ENCODE measurements at regions not wholly inside any gene's neighbourhood (a gene's known extent, or its start where the extent isn't known, plus 50 kb on each side); places are given as distances from the start of the nearest gene placed in this dataset.

DNA sequence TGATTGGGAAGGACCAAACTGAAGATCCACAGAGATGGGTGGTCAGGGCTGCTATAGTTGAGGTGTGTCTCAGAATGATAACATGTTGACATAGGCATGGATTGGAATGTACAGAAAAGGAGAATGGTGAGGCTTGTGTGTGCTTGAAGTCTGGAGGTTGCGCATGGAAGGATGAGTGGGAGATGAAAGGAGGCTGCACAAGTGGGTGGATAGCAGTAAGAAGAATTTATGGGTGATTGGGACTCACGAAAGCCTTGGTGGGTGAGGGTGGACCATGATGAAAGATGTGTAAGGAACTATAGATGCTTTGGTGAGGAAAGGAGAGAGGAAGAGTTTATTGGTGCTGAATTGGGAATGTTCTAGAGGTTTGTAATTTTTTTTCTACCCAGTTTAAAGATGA lies 1287.7 kb downstream of the UQCRFS1 start:
- Mint-ChIP-seq H3K36me3 (no peaks in the 10 kb centered on the region), H3K9me3 (peaks cover 0 to 2% (median 0%) of the 10 kb centered on the region in 5 donors), H3K27me3 (peaks cover 0 to 1% of the 10 kb centered on the region in 2 donors), H3K27ac (no peak overlapping the region), H3K4me1 (no peaks in the 10 kb centered on the region), H3K4me3 (no peak overlapping the region)
- Histone ChIP-seq H3K9me3 (ENCODE audit: low read length) (no peaks in the 10 kb centered on the region), H3K4me1 (ENCODE audit: insufficient read depth, low read length) (no peaks in the 10 kb centered on the region), H3K27me3 (ENCODE audit: insufficient read depth, low read length, poor library complexity, severe bottlenecking) (no peaks in the 10 kb centered on the region), H3K27ac (ENCODE audit: low read depth, low read length) (no peak overlapping the region), H3K36me3 (ENCODE audit: insufficient read depth, low read length) (no peaks in the 10 kb centered on the region), H3K4me3 (ENCODE audit: low read length) (no peak overlapping the region)
- POLR2A ChIA-PET = no interaction called here
- CTCF ChIA-PET = no interaction called here
- no peak for DNase-seq

GRCh38 chr19:27922970-27923369 lies 1290.0 kb downstream of the UQCRFS1 start:
- Histone ChIP-seq H3K4me3 (ENCODE audit: low read length) (no peak overlapping the region), H3K36me3 (ENCODE audit: insufficient read depth, low read length) (no peaks in the 10 kb centered on the region), H3K27me3 (ENCODE audit: insufficient read depth, low read length, poor library complexity, severe bottlenecking) (no peaks in the 10 kb centered on the region), H3K27ac (ENCODE audit: low read depth, low read length) (no peak overlapping the region), H3K9me3 (ENCODE audit: low read length) (no peaks in the 10 kb centered on the region), H3K4me1 (ENCODE audit: insufficient read depth, low read length) (no peaks in the 10 kb centered on the region)
- Mint-ChIP-seq H3K4me3 (no peak overlapping the region), H3K27ac (no peak overlapping the region), H3K36me3 (no peaks in the 10 kb centered on the region), H3K9me3 (peaks cover 0 to 2% (median 0%) of the 10 kb centered on the region in 5 donors), H3K27me3 (peaks cover 0 to 1% of the 10 kb centered on the region in 2 donors), H3K4me1 (no peaks in the 10 kb centered on the region)
- CTCF ChIA-PET = no interaction called here
- DNase-seq = no peak
- POLR2A ChIA-PET = no interaction called here

- Mint-ChIP-seq H3K27ac (no peak overlapping the region), H3K36me3 (no peaks in the 10 kb centered on the region), H3K4me3 (no peak overlapping the region), H3K9me3 (peaks cover 0 to 2% (median 0%) of the 10 kb centered on the region in 5 donors), H3K4me1 (no peaks in the 10 kb centered on the region), H3K27me3 (peaks cover 0 to 1% of the 10 kb centered on the region in 2 donors)
- DNase-seq = no peak
- no peak overlapping the region for H3K4me3 ChIP-seq (ENCODE audit: low read length)
- no peaks in the 10 kb centered on the region for H3K4me1 ChIP-seq (ENCODE audit: insufficient read depth, low read length)
- H3K36me3 ChIP-seq (ENCODE audit: insufficient read depth, low read length) = no peaks in the 10 kb centered on the region
- H3K9me3 ChIP-seq (ENCODE audit: low read length) = no peaks in the 10 kb centered on the region
- H3K27ac ChIP-seq (ENCODE audit: low read depth, low read length) = no peak overlapping the region
- H3K27me3 ChIP-seq (ENCODE audit: insufficient read depth, low read length, poor library complexity, severe bottlenecking) = no peaks in the 10 kb centered on the region
- POLR2A ChIA-PET = no interaction called here
- CTCF ChIA-PET = interaction anchor here (0.6 kb wide), 1 partner anchor 1897 kb away, joined by 3 read pairs; no protein-coding TSS in a partner anchor
Observed at GRCh38 chr19:27920774-27921173, 1292.2 kb downstream of the UQCRFS1 start.

DNA sequence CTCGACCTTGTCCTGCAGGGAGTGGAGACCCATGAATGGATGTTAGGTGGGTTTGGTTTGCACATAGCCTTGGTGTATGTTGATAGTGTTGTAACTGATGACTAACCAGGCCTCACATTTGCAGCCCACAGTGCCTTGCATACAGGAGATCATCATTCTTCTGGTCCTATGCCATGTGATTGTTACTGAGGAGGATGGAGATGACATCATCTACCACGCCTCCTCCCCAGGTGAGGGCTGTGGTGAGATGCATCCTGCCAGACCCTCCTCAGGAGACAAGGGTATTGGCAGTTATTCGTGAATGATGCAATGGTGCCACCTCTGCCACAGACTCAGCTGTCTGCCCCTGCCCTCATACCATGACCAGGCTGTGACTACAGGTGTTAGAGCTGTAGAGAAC lies 1294.1 kb downstream of the UQCRFS1 start:
- ChIA-PET POLR2A (no interaction called here), CTCF (no interaction called here)
- no peaks in the 10 kb centered on the region for H3K36me3 ChIP-seq (ENCODE audit: insufficient read depth, low read length)
- Mint-ChIP-seq H3K9me3 (no peaks in the 10 kb centered on the region), H3K4me3 (no peak overlapping the region), H3K4me1 (no peaks in the 10 kb centered on the region), H3K27me3 (no peaks in the 10 kb centered on the region), H3K27ac (no peak overlapping the region), H3K36me3 (no peaks in the 10 kb centered on the region)
- no peak overlapping the region for H3K4me3 ChIP-seq (ENCODE audit: low read length)
- H3K27ac ChIP-seq (ENCODE audit: low read depth, low read length) = no peak overlapping the region
- no peaks in the 10 kb centered on the region for H3K27me3 ChIP-seq (ENCODE audit: insufficient read depth, low read length, poor library complexity, severe bottlenecking)
- no peaks in the 10 kb centered on the region for H3K4me1 ChIP-seq (ENCODE audit: insufficient read depth, low read length)
- DNase-seq = no peak
- no peaks in the 10 kb centered on the region for H3K9me3 ChIP-seq (ENCODE audit: low read length)

GRCh38 chr19:27911122-27911898 lies 1301.6 kb downstream of the UQCRFS1 start:
- H3K27ac Mint-ChIP-seq = no peak overlapping the region
- CTCF ChIA-PET = no interaction called here
- H3K27me3 Mint-ChIP-seq = no peaks in the 10 kb centered on the region

GRCh38 chr19:27909861-27910260 lies 1303.1 kb downstream of the UQCRFS1 start:
- POLR2A ChIA-PET = no interaction called here
- Histone ChIP-seq H3K27me3 (ENCODE audit: insufficient read depth, low read length, poor library complexity, severe bottlenecking) (no peaks in the 10 kb centered on the region), H3K9me3 (ENCODE audit: low read length) (no peaks in the 10 kb centered on the region), H3K36me3 (ENCODE audit: insufficient read depth, low read length) (no peaks in the 10 kb centered on the region), H3K4me3 (ENCODE audit: low read length) (no peak overlapping the region), H3K4me1 (ENCODE audit: insufficient read depth, low read length) (no peaks in the 10 kb centered on the region), H3K27ac (ENCODE audit: low read depth, low read length) (no peak overlapping the region)
- CTCF ChIA-PET = no interaction called here
- Mint-ChIP-seq H3K27ac (no peak overlapping the region), H3K9me3 (peaks cover 0 to 7% (median 3%) of the 10 kb centered on the region in 5 donors), H3K4me3 (no peak overlapping the region), H3K4me1 (no peaks in the 10 kb centered on the region), H3K27me3 (no peaks in the 10 kb centered on the region), H3K36me3 (no peaks in the 10 kb centered on the region)
- no peak for DNase-seq

More at GRCh38 chr19:27911122-27911898, 1301.6 kb downstream of the UQCRFS1 start:
- H3K36me3 ChIP-seq (ENCODE audit: insufficient read depth, low read length) = no peaks in the 10 kb centered on the region
- Mint-ChIP-seq H3K9me3 (peaks cover 0 to 7% (median 3%) of the 10 kb centered on the region in 5 donors), H3K36me3 (no peaks in the 10 kb centered on the region), H3K4me3 (no peak overlapping the region), H3K4me1 (no peaks in the 10 kb centered on the region)
- H3K4me3 ChIP-seq (ENCODE audit: low read length) = no peak overlapping the region
- POLR2A ChIA-PET = no interaction called here
- H3K4me1 ChIP-seq (ENCODE audit: insufficient read depth, low read length) = no peaks in the 10 kb centered on the region
- H3K27ac ChIP-seq (ENCODE audit: low read depth, low read length) = no peak overlapping the region
- H3K27me3 ChIP-seq (ENCODE audit: insufficient read depth, low read length, poor library complexity, severe bottlenecking) = no peaks in the 10 kb centered on the region
- no peaks in the 10 kb centered on the region for H3K9me3 ChIP-seq (ENCODE audit: low read length)
- no peak for DNase-seq

DNA sequence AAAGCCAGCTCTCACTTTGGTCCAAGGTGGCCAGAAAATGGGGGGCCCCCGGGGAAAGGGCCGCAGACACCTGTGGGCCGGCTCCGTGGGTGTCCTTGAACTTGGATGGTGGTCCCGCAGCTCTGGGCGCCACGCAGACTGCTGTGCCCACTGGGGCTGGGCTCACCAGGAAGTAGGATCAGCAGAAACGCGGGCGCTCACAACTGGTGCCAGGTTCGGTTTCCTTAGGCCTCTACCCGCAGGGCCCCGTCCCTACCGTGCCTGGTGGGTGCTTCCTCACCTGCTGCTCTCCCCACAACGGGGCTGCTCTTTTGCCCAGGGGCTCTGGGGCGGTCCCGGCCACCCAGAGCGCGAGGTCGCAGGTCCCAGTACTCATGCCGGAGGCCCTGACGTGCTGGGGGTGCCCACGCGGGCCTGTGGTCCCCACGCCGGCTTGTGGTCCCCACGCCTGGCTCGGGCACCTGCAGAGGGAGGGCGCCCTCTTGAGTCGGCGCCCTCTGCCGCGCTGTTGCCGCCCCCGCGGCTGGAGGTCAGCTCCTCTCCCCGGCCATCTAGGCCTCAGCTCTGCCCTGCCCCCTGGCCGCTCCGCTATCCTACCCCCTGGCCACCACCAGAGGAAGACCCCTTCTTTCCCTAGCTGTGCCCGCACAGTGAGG lies 1303.6 kb downstream of the UQCRFS1 start:
- Histone ChIP-seq H3K27ac (ENCODE audit: low read depth, low read length) (no peak overlapping the region), H3K4me3 (ENCODE audit: low read length) (no peak overlapping the region), H3K4me1 (ENCODE audit: insufficient read depth, low read length) (no peaks in the 10 kb centered on the region), H3K9me3 (ENCODE audit: low read length) (no peaks in the 10 kb centered on the region), H3K27me3 (ENCODE audit: insufficient read depth, low read length, poor library complexity, severe bottlenecking) (no peaks in the 10 kb centered on the region), H3K36me3 (ENCODE audit: insufficient read depth, low read length) (no peaks in the 10 kb centered on the region)
- no peak overlapping the region for H3K27ac Mint-ChIP-seq
- H3K36me3 Mint-ChIP-seq = no peaks in the 10 kb centered on the region
- H3K9me3 Mint-ChIP-seq = peaks cover 0 to 7% (median 5%) of the 10 kb centered on the region in 5 donors
- H3K27me3 Mint-ChIP-seq = no peaks in the 10 kb centered on the region
- H3K4me3 Mint-ChIP-seq = no peak overlapping the region
- POLR2A ChIA-PET = no interaction called here
- DNase-seq = no peak
- no peaks in the 10 kb centered on the region for H3K4me1 Mint-ChIP-seq
- CTCF ChIA-PET = interaction anchor here (1.0 kb wide), 1 partner anchor 10 kb away, joined by 3 read pairs; no protein-coding TSS in a partner anchor

DNA sequence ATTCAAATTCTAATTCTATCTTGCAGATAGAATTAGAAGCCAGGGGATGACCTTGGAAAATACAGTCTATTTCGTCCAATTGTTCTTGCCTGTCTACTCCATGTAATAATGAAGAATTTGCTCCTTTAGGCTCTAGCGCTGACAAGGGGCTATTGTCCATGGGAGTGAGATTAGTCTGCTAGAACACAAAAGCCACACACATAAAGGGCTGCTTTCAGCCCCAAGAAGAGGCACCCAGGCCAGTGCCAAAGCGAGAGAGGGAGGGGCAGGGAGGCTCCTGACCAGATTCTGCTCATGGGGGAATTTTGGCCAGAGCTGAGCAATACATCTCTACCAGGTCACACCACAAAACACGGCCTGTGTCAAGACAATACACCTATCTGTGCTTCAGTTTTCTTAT lies 1306.9 kb downstream of the UQCRFS1 start:
- CTCF ChIA-PET = no interaction called here
- H3K4me1 ChIP-seq (ENCODE audit: insufficient read depth, low read length) = no peaks in the 10 kb centered on the region
- H3K36me3 ChIP-seq (ENCODE audit: insufficient read depth, low read length) = no peaks in the 10 kb centered on the region
- H3K27me3 ChIP-seq (ENCODE audit: insufficient read depth, low read length, poor library complexity, severe bottlenecking) = no peaks in the 10 kb centered on the region
- H3K27ac ChIP-seq (ENCODE audit: low read depth, low read length) = no peak overlapping the region
- no peaks in the 10 kb centered on the region for H3K4me1 Mint-ChIP-seq
- H3K27ac Mint-ChIP-seq = no peak overlapping the region
- peaks cover 0 to 2% of the 10 kb centered on the region in 2 donors for H3K27me3 Mint-ChIP-seq
- peaks cover 0 to 6% (median 4%) of the 10 kb centered on the region in 5 donors for H3K9me3 Mint-ChIP-seq
- no peak overlapping the region for H3K4me3 ChIP-seq (ENCODE audit: low read length)
- DNase-seq = no peak
- no peaks in the 10 kb centered on the region for H3K9me3 ChIP-seq (ENCODE audit: low read length)
- POLR2A ChIA-PET = no interaction called here
- no peaks in the 10 kb centered on the region for H3K36me3 Mint-ChIP-seq
- no peak overlapping the region for H3K4me3 Mint-ChIP-seq

Measured in CD8-positive, alpha-beta memory T cell (primary cell).